UCSD-AML1 (cell line): ENCODE measurements at regions not wholly inside any gene's neighbourhood (a gene's known extent, or its start where the extent isn't known, plus 50 kb on each side); places are given as distances from the start of the nearest gene placed in this dataset.

Source experiments
- DNase-seq: peaks from one replicate; lab custom pipeline; 2025; ENCODE audit not compliant: unreplicated experiment; lab: John Stamatoyannopoulos, UW

DNA sequence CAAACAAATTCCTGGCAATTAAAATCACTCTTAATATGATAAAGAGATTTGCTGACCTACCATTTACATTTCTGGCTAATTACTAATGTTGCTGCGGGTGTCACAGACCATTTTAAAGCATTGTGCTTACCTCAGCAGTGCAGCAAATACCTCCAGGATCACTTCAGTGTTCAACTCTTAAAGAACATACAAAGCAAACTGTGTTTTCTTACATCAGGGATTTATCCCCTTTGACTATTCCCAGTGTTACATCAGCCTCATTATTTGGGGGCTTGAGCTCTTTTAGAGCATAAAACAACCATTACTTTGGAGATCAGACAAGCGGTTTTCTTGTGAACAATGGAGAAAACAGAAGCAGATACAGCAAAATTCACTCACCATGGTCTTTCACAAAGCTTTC lies 185.4 kb downstream of the LYPLAL1 start:
- no peak for DNase-seq

GRCh38 chr1:219358080-219358479 lies 184.4 kb downstream of the LYPLAL1 start:
- no peak for DNase-seq

DNA sequence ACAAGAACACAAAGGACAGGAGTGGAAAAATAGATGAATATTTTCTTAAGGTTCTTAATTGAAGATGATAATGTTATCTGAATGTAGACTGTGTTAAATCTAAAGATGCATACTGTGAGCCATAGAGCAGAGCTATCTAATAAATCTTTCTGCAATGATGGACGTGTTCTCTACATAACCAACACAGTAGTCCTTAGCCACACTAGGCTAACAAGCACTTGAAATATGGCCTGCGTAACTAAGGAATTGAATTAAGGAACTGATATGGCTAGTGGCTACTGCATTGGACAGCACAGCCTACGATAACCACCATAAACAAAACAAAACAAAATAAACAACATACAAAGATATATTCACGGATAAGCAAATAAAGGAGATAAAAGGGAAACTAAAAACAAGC lies 181.3 kb downstream of the LYPLAL1 start:
- DNase-seq, result no peak

DNA sequence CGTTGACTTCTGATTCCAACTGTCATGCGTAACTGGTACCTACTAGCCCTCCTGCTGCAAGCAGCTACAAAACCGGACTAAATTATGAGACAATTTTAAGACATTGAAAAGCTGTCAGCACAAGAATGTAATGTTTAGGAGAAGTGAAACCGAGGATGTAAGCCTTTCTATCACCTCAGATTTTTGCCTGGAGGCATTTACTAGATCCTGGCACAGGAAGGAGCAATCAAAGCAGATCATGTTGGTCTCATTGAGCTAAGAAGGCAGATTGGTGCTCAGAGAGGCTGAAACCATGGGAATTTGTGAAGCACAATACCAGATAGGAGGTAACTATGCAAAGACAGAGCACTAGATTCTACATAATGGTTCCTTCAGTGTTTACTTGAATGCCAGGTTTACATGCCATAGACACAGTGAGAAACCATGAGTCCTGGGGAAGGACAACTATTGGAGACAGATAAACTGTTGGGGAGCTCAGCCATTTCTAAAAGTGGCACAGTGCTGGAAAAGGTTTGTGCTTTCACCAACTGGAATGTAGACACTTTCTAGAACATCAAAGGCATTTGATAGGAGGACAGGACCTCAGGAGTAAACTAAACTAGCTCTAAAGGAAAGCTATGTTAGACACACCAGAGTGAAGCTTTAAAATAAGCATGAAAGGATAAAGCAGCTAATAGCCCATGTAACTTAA lies 179.4 kb downstream of the LYPLAL1 start:
- no peak for DNase-seq

- DNase-seq, result no peak
Observed at GRCh38 chr1:219350172-219350931, 176.7 kb downstream of the LYPLAL1 start.

GRCh38 chr1:219347921-219348391 lies 174.3 kb downstream of the LYPLAL1 start:
- no peak for DNase-seq

GRCh38 chr1:219347376-219347775 lies 173.7 kb downstream of the LYPLAL1 start:
- DNase-seq, result no peak

- no peak for DNase-seq
Observed at GRCh38 chr1:219345953-219346352, 172.3 kb downstream of the LYPLAL1 start.

DNA sequence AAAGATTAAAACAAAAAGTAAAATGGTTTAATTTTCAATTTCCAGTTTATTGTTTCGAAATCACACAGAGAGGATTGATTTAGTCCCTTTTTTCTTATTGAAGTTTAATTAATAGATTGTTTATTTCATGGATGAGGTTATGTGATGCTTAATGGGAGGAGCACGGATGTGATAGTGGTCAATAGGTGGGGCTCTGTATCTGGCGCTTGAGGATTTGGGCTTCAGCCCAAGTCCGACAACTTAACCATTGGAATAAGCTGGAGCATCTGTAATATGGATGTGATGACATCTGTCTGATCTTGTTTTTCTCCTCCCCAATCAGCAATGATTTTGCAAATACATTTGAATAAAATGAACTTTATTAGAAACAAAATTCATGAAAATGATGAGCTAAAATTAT lies 169.2 kb downstream of the LYPLAL1 start:
- no peak for DNase-seq

- DNase-seq, result no peak
Observed at GRCh38 chr1:219340796-219341195, 167.1 kb downstream of the LYPLAL1 start.

GRCh38 chr1:219339466-219339865 lies 165.8 kb downstream of the LYPLAL1 start:
- DNase-seq, result no peak

DNA sequence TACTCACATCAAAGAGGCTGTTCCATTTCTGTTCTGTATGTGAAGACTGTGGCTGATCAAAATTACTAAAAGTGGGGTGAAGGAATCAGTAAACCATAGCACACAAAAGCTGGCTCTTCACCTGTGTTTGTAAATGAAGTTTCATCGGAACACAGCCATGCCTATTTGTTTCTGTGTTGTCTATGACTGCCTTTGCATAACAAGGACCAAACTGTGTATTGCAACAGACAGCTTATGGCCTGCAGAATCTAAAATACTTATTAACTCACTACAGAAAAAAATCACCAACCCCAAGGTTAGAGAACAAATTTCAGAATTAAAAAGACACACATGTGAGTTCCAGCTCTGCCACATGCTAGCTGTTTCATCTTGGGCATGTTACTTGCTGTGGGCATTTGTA lies 163.9 kb downstream of the LYPLAL1 start:
- no peak for DNase-seq

DNA sequence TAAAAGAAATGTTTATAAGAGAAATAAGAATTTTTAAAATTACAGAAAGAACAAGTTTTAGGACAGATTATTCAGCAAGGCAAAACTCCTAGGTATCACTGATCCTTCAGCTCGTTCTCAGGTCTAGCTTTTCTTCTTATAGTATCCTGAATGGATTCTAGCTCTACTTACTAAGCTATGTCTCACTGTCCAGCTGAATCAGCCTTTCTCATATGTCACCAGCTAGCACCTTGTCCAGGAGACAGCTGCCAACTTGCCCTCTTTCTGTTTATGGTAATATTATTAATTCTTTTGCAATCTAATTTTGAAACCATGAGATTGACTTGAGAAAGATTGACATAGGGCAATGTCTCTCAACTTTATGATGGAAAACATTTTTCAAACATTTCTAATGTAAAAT lies 159.9 kb downstream of the LYPLAL1 start:
- DNase-seq, result no peak

GRCh38 chr1:219331424-219331823 lies 157.7 kb downstream of the LYPLAL1 start:
- no peak for DNase-seq

DNA sequence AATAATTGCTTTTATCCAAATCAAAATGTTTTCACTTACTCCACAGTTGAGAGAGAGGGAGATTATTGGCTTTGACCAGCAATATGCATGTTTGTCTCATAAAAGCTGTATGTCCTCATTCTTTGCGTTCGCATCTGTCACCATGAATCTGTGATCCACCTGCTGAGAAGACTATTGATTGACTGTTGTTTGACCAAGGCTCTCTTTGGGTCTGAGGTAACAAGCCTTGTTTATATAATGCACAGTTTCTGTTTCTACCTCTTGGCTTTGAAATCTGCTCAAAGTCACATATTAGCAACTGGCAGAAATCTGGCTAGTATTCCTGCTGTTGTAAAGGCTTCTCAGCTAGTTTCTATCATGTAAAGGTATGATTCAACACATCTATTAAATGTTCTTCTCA lies 157.0 kb downstream of the LYPLAL1 start:
- no peak for DNase-seq

DNA sequence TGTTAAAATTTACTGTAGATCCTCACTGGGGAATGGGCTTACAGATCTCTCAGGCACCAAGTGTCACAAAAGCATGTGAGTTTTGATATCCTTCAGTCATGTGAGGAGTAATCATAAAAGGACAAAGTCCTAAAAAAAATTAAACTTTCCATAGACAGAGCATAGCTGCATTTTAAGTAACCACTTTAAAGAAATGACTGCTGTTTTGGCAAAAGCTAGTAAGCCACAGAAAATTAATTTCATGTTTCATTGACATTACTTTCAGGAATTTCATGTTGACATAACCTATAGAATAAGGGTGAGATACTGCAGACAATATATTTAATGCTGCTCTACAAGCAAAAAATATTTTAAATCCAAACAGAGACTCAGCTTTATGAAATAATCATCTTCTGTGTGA lies 156.3 kb downstream of the LYPLAL1 start:
- no peak for DNase-seq

GRCh38 chr1:219329578-219329977 lies 155.9 kb downstream of the LYPLAL1 start:
- DNase-seq, result no peak

- DNase-seq, result no peak
Observed at GRCh38 chr1:219326843-219327242, 153.2 kb downstream of the LYPLAL1 start.

- DNase-seq, result no peak
Observed at GRCh38 chr1:219325368-219325742, 151.7 kb downstream of the LYPLAL1 start.

DNA sequence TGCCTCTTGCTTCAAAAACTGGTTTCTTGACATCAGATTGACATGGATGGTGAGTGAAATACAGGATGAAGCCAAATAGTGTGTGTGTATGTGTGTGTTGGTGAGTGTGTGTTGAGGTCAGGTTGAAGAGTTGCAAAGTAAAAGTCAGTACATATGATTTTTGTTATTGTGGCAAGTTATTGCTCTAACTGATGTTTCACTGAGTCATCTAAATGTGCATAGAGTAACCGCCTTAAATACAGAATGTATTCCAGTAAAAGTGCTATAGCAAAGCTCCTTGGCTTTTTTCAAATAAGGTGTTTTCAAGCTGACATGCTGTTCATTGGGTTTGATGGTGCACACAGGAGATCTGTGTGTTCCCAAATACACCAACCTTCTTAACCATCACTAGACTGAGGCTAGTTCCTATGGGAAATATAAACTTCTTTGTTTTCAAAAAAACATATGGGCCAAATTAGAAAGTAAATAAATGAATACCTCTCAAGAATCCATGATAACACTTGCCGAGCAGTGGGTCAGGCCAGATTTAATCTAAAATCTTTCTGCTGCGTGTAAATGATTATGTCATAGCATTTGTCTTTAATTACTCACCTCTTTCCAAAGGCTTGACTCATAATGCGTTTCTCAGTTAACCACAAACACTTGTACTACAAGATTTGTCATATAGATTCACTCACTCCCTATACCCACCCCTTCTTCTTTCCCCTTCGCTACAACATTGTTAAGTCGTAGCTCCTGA lies 151.1 kb downstream of the LYPLAL1 start:
- DNase-seq, result no peak

- no peak for DNase-seq
Observed at GRCh38 chr1:219324171-219324570, 150.5 kb downstream of the LYPLAL1 start.

- DNase-seq, result no peak
Observed at GRCh38 chr1:219323426-219323825, 149.7 kb downstream of the LYPLAL1 start.
